Spleen (tissue), 7 donors: ENCODE measurements at regions not wholly inside any gene's neighbourhood (a gene's known extent, or its start where the extent isn't known, plus 50 kb on each side); places are given as distances from the start of the nearest gene placed in this dataset.

Experiments used
- POLR2AphosphoS5 ChIP-seq, 3 donors: sonication (generic); formaldehyde crosslinking; IDR thresholded peaks; one replicate each; pipeline ENCODE4 v1.5.1; 2017; ENCODE audit warnings: antibody characterized with exemption in 3 of 3
- TF ChIP-seq, protein P1 (sequence below), 11 experiments: fragments of 200-600 bp in 7 of 11; fragments of 450-650 bp in 4 of 11; sonication (generic) in 4 of 11; IDR thresholded peaks in 8 of 11; conservative IDR thresholded peaks in 3 of 11; 1 replicate in 7 of 11; 2 replicates in 4 of 11; pipeline versions ENCODE4 v1.4.0 to v1.8.0; 2016 to 2021; ENCODE audit warnings: antibody characterized with exemption in 11 of 11, inconsistent platforms in 4 of 11, mild to moderate bottlenecking in 1 of 11
- donor health status: DM: no; HTN: no; CAD: no; lungs with moderate emphysema.
- donor health status: DM: no; HTN: no; CAD: no.
- donor health status: DM: no; HTN: no; CAD: no.

DNA sequence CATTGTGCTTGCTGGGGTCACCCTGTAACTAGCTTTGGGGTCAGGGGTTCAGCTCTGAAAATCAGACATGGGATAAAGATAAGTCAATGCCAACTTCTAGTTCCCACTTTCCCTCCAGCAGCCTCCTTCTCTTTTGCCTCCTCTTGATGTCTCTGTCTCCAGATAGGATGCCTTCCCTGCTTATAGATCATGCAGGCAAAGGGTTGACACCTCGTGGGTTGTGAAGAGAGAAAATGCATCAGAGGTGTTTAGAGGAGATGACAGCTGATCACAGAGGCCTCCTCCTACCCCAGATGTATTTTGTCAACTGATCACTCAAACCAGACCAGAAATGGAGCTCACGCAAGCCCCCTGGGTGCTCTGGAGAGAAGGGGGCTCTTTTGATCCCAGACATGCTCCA, 337.8 kb downstream of the BUD13 start:
- TF ChIP-seq, protein P1, sequence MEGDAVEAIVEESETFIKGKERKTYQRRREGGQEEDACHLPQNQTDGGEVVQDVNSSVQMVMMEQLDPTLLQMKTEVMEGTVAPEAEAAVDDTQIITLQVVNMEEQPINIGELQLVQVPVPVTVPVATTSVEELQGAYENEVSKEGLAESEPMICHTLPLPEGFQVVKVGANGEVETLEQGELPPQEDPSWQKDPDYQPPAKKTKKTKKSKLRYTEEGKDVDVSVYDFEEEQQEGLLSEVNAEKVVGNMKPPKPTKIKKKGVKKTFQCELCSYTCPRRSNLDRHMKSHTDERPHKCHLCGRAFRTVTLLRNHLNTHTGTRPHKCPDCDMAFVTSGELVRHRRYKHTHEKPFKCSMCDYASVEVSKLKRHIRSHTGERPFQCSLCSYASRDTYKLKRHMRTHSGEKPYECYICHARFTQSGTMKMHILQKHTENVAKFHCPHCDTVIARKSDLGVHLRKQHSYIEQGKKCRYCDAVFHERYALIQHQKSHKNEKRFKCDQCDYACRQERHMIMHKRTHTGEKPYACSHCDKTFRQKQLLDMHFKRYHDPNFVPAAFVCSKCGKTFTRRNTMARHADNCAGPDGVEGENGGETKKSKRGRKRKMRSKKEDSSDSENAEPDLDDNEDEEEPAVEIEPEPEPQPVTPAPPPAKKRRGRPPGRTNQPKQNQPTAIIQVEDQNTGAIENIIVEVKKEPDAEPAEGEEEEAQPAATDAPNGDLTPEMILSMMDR (IDR thresholded peaks at IDR 0.05 in 8 of 11, conservative IDR thresholded peaks at IDR 0.05 in 3 of 11) = no peak
- TF ChIP-seq POLR2AphosphoS5 (IDR thresholded peaks at IDR 0.05) = no peak
